ENCODE measurements at regions not wholly inside any gene's neighbourhood (a gene's known extent, or its start where the extent isn't known, plus 50 kb on each side); places are given as distances from the start of the nearest gene placed in this dataset.

DNA sequence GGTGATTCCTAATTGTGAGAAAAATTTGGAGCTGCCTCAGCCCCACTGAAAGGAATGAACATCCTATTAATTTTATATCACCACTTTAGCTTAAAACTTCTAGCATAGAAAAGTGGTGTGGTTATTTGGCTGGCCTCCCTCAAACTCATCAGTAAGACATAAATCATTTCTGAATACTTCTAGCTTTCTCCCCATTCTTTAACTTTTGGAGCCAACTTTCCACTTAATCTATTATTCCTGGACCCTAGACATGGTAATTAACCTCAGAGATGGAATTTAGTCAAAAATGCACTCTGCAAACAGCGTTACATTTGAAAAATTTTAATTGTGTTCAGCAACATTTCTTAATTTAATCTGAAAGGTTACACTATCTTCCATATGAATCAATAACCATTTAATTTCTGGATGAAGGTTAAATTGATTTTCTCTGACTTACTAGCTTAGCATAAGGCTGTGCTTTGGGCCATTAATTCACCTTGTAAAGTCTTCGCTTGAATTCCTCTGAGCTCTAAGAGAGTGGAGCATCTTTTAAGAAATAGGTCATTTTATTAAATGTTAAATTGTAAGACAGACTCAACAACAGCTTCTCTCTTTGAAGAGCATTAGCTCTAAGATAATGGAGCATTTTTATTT is 753.6 kb upstream of the STXBP6 start:
- no peak for TF ChIP-seq POLR2AphosphoS5 (IDR thresholded peaks at IDR 0.05)
- no peak for TF ChIP-seq EP300 (IDR thresholded peaks at IDR 0.05)
- no peak for TF ChIP-seq POLR2A (IDR thresholded peaks at IDR 0.05)
